ENCODE measurements at regions not wholly inside any gene's neighbourhood (a gene's known extent, or its start where the extent isn't known, plus 50 kb on each side); places are given as distances from the start of the nearest gene placed in this dataset.
A peak's percentile ranks its signal among the peaks of the same experiment; 100 is the strongest.

- no peak overlapping the region for H3K4me3 ChIP-seq
- DNase-seq (ENCODE audit: low spot score in 2 of 2), result no peak
- TF ChIP-seq EP300 (IDR thresholded peaks at IDR 0.05) (no peak), CTCF (IDR thresholded peaks at IDR 0.05) (no peak), POLR2A (IDR thresholded peaks at IDR 0.05) (no peak)
- H3K9me3 ChIP-seq, result no peaks in the 10 kb centered on the region
- H3K27me3 ChIP-seq, result no peaks in the 10 kb centered on the region
- no peaks in the 10 kb centered on the region for H3K36me3 ChIP-seq
- peaks cover 0 to 31% (median 4%) of the 10 kb centered on the region in 4 donors for H3K4me1 ChIP-seq
- WGBS, 2 donors, result 62 to 65% methylated on average over 3 to 4 of the region's 14 CpGs
- H3K27ac ChIP-seq, result no peak overlapping the region
These were observed 165.4 kb upstream of the RAI14 start for GRCh38 chr5:34490506-34491250.

GRCh38 chr5:34491251-34491620, 164.9 kb upstream of the RAI14 start:
- Histone ChIP-seq H3K36me3 (no peaks in the 10 kb centered on the region), H3K9me3 (no peaks in the 10 kb centered on the region), H3K27me3 (no peaks in the 10 kb centered on the region), H3K27ac (no peak overlapping the region), H3K4me3 (no peak overlapping the region), H3K4me1 (peaks cover 0 to 32% (median 4%) of the 10 kb centered on the region in 4 donors)
- DNase-seq (ENCODE audit: low spot score in 2 of 2), result no peak
- 51 to 66% methylated on average over 6 of the region's 6 CpGs for WGBS, 2 donors
- TF ChIP-seq POLR2A (IDR thresholded peaks at IDR 0.05) (no peak), CTCF (IDR thresholded peaks at IDR 0.05) (no peak), EP300 (IDR thresholded peaks at IDR 0.05) (no peak)

- H3K4me3 ChIP-seq, result no peak overlapping the region
- 79 to 83% methylated on average over 3 of the region's 3 CpGs for WGBS, 2 donors
- H3K4me1 ChIP-seq, result peaks cover 2 to 44% (median 12%) of the 10 kb centered on the region in 4 donors
- no peak for DNase-seq (ENCODE audit: low spot score in 2 of 2)
- no peaks in the 10 kb centered on the region for H3K36me3 ChIP-seq
- H3K9me3 ChIP-seq, result no peaks in the 10 kb centered on the region
- H3K27ac ChIP-seq, result no peak overlapping the region
- TF ChIP-seq POLR2A (IDR thresholded peaks at IDR 0.05) (no peak), EP300 (IDR thresholded peaks at IDR 0.05) (no peak), CTCF (IDR thresholded peaks at IDR 0.05) (no peak)
- H3K27me3 ChIP-seq, result no peaks in the 10 kb centered on the region
These were observed 161.9 kb upstream of the RAI14 start for GRCh38 chr5:34494111-34494755.

GRCh38 chr5:34495178-34495577, 160.9 kb upstream of the RAI14 start:
- DNase-seq (ENCODE audit: low spot score in 2 of 2), result no peak
- Histone ChIP-seq H3K9me3 (no peaks in the 10 kb centered on the region), H3K27me3 (no peaks in the 10 kb centered on the region), H3K4me3 (no peak overlapping the region), H3K36me3 (no peaks in the 10 kb centered on the region), H3K4me1 (peaks cover 2 to 52% (median 16%) of the 10 kb centered on the region in 4 donors), H3K27ac (no peak overlapping the region)
- WGBS, 2 donors, result 84 to 88% methylated on average over 4 of the region's 4 CpGs
- TF ChIP-seq EP300 (IDR thresholded peaks at IDR 0.05) (no peak), POLR2A (IDR thresholded peaks at IDR 0.05) (no peak), CTCF (IDR thresholded peaks at IDR 0.05) (no peak)

- Histone ChIP-seq H3K9me3 (no peaks in the 10 kb centered on the region), H3K4me1 (peaks cover 2 to 47% (median 16%) of the 10 kb centered on the region in 4 donors), H3K27me3 (no peaks in the 10 kb centered on the region), H3K4me3 (no peak overlapping the region), H3K27ac (peak overlapping the region in 2 of 4 donors; percentile 60 to 71), H3K36me3 (no peaks in the 10 kb centered on the region)
- no peak for DNase-seq (ENCODE audit: low spot score in 2 of 2)
- 55 to 59% methylated on average over 13 of the region's 13 CpGs for WGBS, 2 donors
- no peak for TF ChIP-seq EP300 (IDR thresholded peaks at IDR 0.05)
- peak in 1 of 5 experiments; percentile 23 for TF ChIP-seq CTCF (IDR thresholded peaks at IDR 0.05)
These were observed 159.9 kb upstream of the RAI14 start for GRCh38 chr5:34496260-34496691.

Data from tibial nerve (tissue), 4 donors.